SKM-1 treated with dmso at 0.1 percent for 144 hours (cell line): ENCODE measurements at regions not wholly inside any gene's neighbourhood (a gene's known extent, or its start where the extent isn't known, plus 50 kb on each side); places are given as distances from the start of the nearest gene placed in this dataset.
"Not testable (repeated sequence)": the region's sequence is repeated elsewhere in the genome, so short reads cannot be mapped to it uniquely, and the experiment has no call there.

Experiments used
- DNase-seq: peaks from one replicate; lab custom pipeline; 2025; ENCODE audit not compliant: unreplicated experiment; lab: John Stamatoyannopoulos, UW

GRCh38 chr10:8305876-8306652 lies 251.6 kb downstream of the GATA3 start:
- no peak for DNase-seq

DNA sequence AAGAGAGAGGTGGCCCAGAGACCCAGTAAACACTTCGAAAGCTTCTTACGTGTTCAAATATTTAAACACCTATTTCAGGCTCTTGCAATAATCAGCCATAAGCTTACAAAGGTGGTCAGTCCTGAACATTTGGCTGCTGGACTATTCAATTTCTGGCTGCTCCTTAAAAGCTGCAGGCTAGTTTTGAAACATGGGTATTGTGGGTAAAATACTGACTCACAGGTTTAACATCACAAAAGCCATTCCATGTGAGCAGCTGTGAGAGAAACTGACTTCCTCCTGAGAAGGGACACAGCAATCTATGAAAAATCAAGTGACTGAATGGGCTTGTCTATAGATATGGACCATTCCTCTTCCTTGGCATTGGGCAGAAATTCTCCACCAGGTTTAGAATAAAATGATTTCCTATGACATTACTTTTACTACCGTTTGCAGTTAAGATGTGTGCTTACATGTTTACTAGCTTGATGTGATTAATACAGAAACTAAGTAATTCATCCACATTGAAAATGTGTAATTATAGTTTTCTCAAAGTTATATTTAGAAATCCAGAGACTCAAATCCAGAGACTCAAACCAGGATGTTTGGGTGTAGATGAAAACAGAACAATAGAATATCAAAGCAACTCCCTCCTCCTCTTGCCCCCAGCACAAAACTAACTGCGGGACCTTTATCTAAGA lies 252.3 kb downstream of the GATA3 start:
- DNase-seq: no peak

DNA sequence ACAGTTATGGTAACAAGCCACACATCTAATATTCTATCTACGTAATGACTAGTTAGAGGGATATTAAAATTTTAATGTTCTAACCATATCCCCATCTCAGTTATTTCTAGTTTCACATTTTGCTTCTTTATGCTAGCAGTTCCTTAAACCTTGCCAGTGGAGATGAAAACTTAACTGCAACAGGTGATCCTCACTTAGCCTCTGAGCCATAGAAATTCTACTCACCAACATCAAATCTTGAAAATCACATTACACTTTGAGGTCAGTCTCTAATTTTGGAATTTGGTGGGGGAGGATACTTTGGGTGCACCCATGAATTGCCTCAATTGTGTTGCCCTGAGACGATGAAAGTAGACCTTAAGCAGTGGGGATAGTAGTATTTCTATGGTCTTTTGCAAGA lies 256.4 kb downstream of the GATA3 start:
- no peak for DNase-seq

GRCh38 chr10:8311526-8312070 lies 257.1 kb downstream of the GATA3 start:
- no peak for DNase-seq

DNA sequence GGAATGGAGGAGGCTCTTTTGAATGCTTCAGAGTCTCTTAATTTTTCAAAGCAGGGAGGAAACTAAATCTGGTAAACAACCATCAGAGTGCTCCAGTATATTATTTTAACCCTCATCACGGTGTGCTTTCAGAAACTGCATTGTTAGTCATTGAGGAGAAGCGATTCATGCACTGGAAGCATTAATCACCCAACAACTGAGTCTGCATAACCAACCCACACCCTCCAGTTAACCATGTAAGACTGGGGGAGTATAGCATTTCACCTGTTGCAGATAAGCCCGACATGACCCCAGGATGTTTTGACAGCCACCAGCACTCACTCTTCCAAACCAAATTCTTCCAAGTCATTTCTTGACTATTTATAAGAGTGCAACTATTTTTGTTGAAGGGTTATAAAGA lies 257.6 kb downstream of the GATA3 start:
- DNase-seq: no peak

DNA sequence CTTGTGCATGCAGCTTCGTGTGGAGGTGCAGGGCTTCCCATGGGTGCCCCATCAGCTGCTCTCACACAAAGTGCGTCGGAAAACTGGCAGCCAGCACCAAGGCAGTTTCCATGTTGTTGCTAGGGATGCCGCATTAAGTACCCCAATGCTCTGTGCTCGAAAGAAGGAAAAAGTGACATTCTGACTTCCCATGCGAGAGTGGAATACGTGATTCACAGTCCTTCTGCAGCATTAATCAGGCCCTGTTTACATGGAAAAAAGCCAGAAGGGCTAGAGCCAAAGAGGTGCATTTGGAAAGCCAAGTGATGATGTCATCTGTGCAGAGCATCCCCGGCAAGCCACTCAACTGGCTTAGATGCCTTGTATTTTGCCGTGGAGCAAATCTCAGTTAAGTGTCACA lies 258.3 kb downstream of the GATA3 start:
- DNase-seq: no peak

GRCh38 chr10:8314486-8314885 lies 260.0 kb downstream of the GATA3 start:
- DNase-seq: no peak

DNA sequence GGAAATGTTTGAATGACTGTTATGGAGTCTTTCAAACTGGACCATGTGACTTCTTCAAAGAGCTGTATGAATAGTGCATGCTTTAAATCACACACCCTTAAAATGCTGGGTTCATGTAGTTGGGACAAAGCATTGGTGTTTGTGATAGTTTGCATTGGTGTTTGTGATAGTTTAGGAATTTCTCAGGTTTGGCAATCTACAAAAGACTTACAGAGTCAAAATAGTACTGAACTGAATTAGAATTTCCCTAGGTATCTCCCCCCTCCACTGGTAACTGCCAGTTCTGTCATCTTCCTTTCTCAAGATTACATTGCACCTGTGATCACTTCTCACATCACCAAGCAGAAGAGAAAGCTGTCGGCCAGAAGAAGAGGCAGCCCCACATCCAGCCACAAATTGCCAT lies 261.1 kb downstream of the GATA3 start:
- no peak for DNase-seq

GRCh38 chr10:8316284-8316683 lies 261.8 kb downstream of the GATA3 start:
- DNase-seq: no peak

GRCh38 chr10:8318429-8318828 lies 263.9 kb downstream of the GATA3 start:
- not testable (repeated sequence) for DNase-seq

DNA sequence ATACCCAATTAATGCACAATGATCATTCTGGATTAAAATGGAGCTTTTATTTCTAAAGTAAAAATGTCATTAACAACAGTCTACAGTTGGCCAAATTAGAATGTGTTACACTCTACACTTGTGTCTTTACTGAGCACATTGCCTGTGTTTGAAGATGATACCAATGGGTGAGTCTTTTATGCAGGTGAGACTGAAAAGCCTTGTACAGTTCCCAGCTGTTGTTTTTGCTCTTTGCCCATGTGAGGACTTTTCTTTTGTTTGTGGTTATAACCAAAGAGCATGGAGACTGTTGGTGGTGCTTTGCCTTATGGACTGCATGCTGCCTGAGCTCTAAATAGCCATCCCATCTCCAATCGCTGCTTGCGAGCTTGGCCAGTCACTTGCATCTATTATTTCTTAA lies 264.5 kb downstream of the GATA3 start:
- DNase-seq: no peak

DNA sequence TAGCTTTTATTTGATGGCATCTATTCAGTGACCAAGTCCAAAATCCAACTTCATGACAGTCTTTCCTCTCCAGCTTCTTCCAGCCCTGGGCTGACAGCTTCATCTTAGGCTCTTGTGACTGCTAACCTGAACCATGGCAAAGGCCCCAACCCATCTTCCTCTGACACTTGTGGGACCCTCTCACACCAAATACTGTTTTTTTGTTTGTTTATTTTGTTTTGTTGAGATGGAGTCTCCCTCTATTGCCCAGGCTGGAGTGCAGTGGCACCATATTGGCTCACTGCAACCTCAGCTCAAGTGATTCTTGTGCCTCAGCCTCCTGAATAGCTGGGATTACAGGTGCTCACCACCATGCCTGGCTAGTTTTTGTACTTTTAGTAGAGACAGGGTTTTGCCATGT lies 265.2 kb downstream of the GATA3 start:
- no peak for DNase-seq

- no peak for DNase-seq
These were observed 267.5 kb downstream of the GATA3 start for GRCh38 chr10:8321990-8322389.

GRCh38 chr10:8323428-8324054 lies 269.1 kb downstream of the GATA3 start:
- DNase-seq: no peak

DNA sequence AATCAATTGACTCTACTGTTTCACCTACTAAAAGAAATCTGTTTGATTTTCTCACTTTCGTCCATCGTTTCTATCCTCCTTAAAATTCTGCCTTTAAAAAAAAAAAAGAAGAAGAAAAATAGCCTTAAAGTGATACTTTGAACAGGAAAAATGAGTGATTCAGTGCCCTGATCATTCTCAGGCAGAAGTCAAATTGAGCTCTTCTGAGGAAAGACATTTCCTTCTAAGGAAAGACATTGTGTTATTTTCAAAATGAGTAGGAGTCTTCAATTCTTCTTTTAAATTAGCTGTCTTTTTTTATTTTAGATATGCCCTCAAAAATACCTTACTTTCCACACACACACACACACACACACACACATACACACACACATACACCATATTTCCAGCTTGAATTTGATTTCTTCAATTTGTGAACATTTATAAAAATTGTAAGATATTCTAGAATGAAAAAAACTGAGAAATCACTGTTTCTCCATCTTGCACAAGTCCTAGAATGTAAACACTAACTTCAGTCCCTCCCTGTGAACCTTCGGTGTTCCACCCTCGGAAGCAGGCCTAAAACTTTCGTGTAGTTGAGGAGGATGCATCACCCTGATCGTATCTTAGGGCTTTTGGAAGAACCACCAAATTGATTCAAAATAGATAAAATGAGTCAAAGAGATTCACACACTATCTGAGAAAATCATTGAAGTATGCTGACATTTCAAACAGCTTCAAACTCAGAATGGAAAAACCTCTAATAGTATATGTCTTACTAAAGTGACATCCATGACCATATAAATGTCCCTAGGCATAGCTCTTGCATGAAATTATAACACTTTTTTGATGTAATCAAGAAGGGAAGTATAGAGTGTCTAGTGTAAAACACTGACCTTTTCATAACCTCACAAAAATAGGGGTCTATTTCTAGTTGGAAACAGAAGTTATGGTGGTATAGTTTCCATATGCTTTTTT lies 270.8 kb downstream of the GATA3 start:
- no peak for DNase-seq

GRCh38 chr10:8326396-8327139 lies 272.1 kb downstream of the GATA3 start:
- no peak for DNase-seq

GRCh38 chr10:8327140-8327423 lies 272.6 kb downstream of the GATA3 start:
- no peak for DNase-seq

DNA sequence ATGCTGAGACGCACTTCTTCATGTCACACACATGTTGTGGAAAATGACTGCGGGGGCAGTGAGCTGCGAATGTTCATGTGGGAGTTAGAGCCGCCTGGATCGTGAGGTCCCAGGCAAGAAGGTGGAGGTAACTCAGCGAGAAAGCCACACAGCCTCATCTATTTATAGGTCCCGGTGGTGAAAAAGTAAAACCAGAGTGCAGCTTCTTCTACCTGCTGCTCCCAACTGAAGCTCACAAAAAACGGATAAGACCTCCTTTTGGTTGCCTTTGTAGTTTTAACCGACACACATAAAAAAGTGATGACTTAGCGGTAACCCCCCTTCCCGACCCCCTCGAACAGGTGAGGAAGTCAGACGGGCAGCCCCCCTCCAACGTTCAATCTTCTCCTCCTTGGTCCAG lies 276.9 kb downstream of the GATA3 start:
- no peak for DNase-seq

DNA sequence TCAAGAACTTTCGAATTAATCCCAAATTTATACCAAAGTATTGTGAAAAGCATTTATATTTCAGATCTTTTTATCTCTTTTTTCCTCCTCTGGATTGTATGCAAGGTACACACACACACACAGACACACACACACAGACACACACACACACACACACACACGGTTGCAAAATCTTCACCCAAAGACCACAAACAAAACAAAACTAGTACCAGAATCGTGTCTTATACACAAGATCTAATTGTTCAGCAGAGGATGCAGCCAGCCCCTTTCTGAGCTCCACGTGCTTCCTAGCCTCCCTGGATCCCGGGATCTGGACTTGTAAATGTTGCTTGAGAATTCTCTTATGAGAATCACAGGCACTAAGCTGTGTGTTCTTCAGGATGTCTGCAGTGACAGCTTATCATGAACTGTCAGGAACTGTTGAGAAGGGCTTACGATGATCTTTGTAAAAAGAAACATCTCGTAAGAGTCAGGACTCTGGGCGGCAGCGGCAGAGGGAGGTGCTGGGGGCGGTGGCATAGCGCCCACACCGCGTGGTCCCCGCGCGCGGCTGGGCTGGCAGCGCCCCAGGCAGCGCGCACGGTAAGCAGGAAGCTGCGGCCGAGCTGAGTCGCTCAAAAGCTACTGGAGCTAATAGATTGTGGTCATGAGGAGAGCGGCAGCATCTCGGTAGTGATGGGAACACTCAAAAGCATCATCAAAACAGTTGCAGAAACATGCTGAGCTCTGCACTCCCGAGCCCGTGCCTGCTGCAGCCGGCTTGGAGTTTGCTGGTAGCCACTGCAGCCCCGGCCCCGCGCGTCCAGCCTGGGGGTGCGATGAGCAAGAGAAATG lies 277.6 kb downstream of the GATA3 start:
- peak; percentile 4 for DNase-seq

- DNase-seq: no peak
These were observed 278.2 kb downstream of the GATA3 start for GRCh38 chr10:8332730-8333111.
